ENCODE measurements at regions not wholly inside any gene's neighbourhood (a gene's known extent, or its start where the extent isn't known, plus 50 kb on each side); places are given as distances from the start of the nearest gene placed in this dataset.

DNA sequence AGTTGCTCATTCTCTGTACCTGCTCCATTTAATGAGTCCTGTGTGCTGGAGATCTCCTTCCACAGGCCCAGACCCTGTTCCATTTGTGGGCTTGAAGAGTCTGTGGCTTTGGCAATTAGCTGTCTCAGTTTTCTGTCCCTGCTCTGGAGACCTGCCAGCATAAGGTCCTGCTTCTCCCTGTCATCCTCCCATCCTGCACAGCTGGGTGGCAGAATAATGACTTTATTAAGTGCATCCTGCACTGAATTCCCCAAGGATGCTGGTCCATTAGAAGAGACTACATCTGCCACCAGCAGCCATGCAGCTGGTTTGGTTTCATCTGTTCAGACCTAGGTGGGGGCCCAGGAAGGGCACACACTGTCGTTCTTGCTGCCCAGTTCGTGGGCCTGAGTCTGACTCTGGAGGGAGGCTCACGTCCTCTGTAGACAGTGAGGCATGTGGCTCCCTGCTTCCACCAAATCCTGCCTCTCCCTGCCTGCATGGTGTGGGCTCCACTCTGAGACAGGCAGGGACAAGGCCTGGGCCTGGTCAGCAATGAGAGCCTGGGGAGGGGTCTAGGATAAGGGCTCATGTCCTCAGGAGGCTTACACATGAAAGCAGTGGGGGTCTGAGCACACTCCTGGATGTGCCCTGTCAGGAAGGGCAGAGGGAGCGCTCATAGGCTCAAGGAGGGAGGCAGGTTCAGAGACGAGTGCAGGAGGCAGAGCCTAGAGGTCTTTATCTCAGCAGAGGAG, 78.4 kb upstream of the PRR23E start:
- TF ChIP-seq, protein P1, sequence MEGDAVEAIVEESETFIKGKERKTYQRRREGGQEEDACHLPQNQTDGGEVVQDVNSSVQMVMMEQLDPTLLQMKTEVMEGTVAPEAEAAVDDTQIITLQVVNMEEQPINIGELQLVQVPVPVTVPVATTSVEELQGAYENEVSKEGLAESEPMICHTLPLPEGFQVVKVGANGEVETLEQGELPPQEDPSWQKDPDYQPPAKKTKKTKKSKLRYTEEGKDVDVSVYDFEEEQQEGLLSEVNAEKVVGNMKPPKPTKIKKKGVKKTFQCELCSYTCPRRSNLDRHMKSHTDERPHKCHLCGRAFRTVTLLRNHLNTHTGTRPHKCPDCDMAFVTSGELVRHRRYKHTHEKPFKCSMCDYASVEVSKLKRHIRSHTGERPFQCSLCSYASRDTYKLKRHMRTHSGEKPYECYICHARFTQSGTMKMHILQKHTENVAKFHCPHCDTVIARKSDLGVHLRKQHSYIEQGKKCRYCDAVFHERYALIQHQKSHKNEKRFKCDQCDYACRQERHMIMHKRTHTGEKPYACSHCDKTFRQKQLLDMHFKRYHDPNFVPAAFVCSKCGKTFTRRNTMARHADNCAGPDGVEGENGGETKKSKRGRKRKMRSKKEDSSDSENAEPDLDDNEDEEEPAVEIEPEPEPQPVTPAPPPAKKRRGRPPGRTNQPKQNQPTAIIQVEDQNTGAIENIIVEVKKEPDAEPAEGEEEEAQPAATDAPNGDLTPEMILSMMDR (IDR thresholded peaks at IDR 0.05), result no peak
- TF ChIP-seq EZH2 (IDR thresholded peaks at IDR 0.05; ENCODE audit: borderline replicate concordance, insufficient read depth, low read depth, low read length, poor library complexity, severe bottlenecking), result no peak
